Left ventricle myocardium inferior (tissue), 1 donor: ENCODE measurements at regions not wholly inside any gene's neighbourhood (a gene's known extent, or its start where the extent isn't known, plus 50 kb on each side); places are given as distances from the start of the nearest gene placed in this dataset.

Source experiments
- DNase-seq: peaks from one replicate; pipeline ENCODE4 v3.0.0-alpha.2; 2020
- H3K27ac ChIP-seq: fragments of 200-600 bp; replicated peaks from 2 replicates; pipeline ENCODE4 v1.8.0; 2021
- H3K27me3 ChIP-seq: fragments of 200-600 bp; 2 replicates; pipeline ENCODE4 v1.8.0; 2021; ENCODE audit warnings: low read depth
- H3K36me3 ChIP-seq: fragments of 200-600 bp; 2 replicates; pipeline ENCODE4 v1.8.0; 2021
- H3K4me1 ChIP-seq: fragments of 200-600 bp; 2 replicates; pipeline ENCODE4 v1.8.0; 2021
- H3K4me3 ChIP-seq: fragments of 200-600 bp; 2 replicates; pipeline ENCODE4 v1.8.0; 2021; ENCODE audit warnings: mild to moderate bottlenecking, moderate library complexity
- H3K9me3 ChIP-seq: fragments of 200-600 bp; replicated peaks from 2 replicates; pipeline ENCODE4 v1.8.0; 2021
- CTCF ChIP-seq: fragments of 200-600 bp; IDR thresholded peaks from 2 replicates; pipeline ENCODE4 v1.8.0; 2021; ENCODE audit warnings: antibody characterized with exemption, mild to moderate bottlenecking, borderline replicate concordance
- intact Hi-C: fragments of 100-400 bp; cut with micrococcal nuclease; formaldehyde crosslinking; loops from one replicate; pipeline ENCODE4 v1.11.0; 2022
- donor health status: DM: no; HTN: yes; CAD: no; lungs with severe emphysema.

- H3K27ac ChIP-seq: no peak overlapping the region
- H3K4me1 ChIP-seq: no peaks in the 10 kb centered on the region
- H3K36me3 ChIP-seq: no peaks in the 10 kb centered on the region
- no peak for DNase-seq
- intact Hi-C loops: no loop called here
- H3K4me3 ChIP-seq: no peak overlapping the region
- peaks cover 7% of the 10 kb centered on the region for H3K9me3 ChIP-seq
- no peak for TF ChIP-seq CTCF
- H3K27me3 ChIP-seq: no peaks in the 10 kb centered on the region
Measured at GRCh38 chr3:869734-870133, 223.1 kb upstream of the CNTN6 start.

GRCh38 chr3:871651-872050, 221.2 kb upstream of the CNTN6 start:
- no peaks in the 10 kb centered on the region for H3K27me3 ChIP-seq
- no peak overlapping the region for H3K27ac ChIP-seq
- H3K4me1 ChIP-seq: no peaks in the 10 kb centered on the region
- no peak overlapping the region for H3K4me3 ChIP-seq
- intact Hi-C loops: no loop called here
- no peaks in the 10 kb centered on the region for H3K9me3 ChIP-seq
- no peak for TF ChIP-seq CTCF
- DNase-seq: no peak
- no peaks in the 10 kb centered on the region for H3K36me3 ChIP-seq

- TF ChIP-seq CTCF: no peak
- H3K27me3 ChIP-seq: no peaks in the 10 kb centered on the region
- no peaks in the 10 kb centered on the region for H3K9me3 ChIP-seq
- H3K27ac ChIP-seq: no peak overlapping the region
- DNase-seq: no peak
- no peak overlapping the region for H3K4me3 ChIP-seq
- no peaks in the 10 kb centered on the region for H3K4me1 ChIP-seq
- H3K36me3 ChIP-seq: no peaks in the 10 kb centered on the region
- intact Hi-C loops: no loop called here
Measured at GRCh38 chr3:877001-877400, 215.8 kb upstream of the CNTN6 start.

GRCh38 chr3:878746-879145, 214.1 kb upstream of the CNTN6 start:
- H3K9me3 ChIP-seq: no peaks in the 10 kb centered on the region
- H3K27ac ChIP-seq: no peak overlapping the region
- DNase-seq: no peak
- H3K4me3 ChIP-seq: no peak overlapping the region
- intact Hi-C loops: no loop called here
- no peak for TF ChIP-seq CTCF
- H3K4me1 ChIP-seq: no peaks in the 10 kb centered on the region
- no peaks in the 10 kb centered on the region for H3K36me3 ChIP-seq
- H3K27me3 ChIP-seq: no peaks in the 10 kb centered on the region

- Histone ChIP-seq H3K27ac (no peak overlapping the region), H3K36me3 (no peaks in the 10 kb centered on the region), H3K4me3 (no peak overlapping the region), H3K4me1 (no peaks in the 10 kb centered on the region), H3K9me3 (no peaks in the 10 kb centered on the region), H3K27me3 (no peaks in the 10 kb centered on the region)
- DNase-seq: no peak
- intact Hi-C loops: no loop called here
- TF ChIP-seq CTCF: no peak
Measured at GRCh38 chr3:880371-880770, 212.5 kb upstream of the CNTN6 start.

- Histone ChIP-seq H3K4me3 (no peak overlapping the region), H3K27me3 (no peaks in the 10 kb centered on the region), H3K36me3 (no peaks in the 10 kb centered on the region), H3K9me3 (no peaks in the 10 kb centered on the region), H3K27ac (no peak overlapping the region), H3K4me1 (no peaks in the 10 kb centered on the region)
- intact Hi-C loops: no loop called here
- no peak for DNase-seq
- no peak for TF ChIP-seq CTCF
Measured at GRCh38 chr3:882533-882932, 210.3 kb upstream of the CNTN6 start.
